ENCODE measurements at regions not wholly inside any gene's neighbourhood (a gene's known extent, or its start where the extent isn't known, plus 50 kb on each side); places are given as distances from the start of the nearest gene placed in this dataset.

GRCh38 chr9:20284601-20285289, 337.6 kb downstream of the MLLT3 start:
- TF ChIP-seq, protein P1, sequence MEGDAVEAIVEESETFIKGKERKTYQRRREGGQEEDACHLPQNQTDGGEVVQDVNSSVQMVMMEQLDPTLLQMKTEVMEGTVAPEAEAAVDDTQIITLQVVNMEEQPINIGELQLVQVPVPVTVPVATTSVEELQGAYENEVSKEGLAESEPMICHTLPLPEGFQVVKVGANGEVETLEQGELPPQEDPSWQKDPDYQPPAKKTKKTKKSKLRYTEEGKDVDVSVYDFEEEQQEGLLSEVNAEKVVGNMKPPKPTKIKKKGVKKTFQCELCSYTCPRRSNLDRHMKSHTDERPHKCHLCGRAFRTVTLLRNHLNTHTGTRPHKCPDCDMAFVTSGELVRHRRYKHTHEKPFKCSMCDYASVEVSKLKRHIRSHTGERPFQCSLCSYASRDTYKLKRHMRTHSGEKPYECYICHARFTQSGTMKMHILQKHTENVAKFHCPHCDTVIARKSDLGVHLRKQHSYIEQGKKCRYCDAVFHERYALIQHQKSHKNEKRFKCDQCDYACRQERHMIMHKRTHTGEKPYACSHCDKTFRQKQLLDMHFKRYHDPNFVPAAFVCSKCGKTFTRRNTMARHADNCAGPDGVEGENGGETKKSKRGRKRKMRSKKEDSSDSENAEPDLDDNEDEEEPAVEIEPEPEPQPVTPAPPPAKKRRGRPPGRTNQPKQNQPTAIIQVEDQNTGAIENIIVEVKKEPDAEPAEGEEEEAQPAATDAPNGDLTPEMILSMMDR (IDR thresholded peaks at IDR 0.05; ENCODE audit: low read depth, low read length) = no peak
- TF ChIP-seq MAX (IDR thresholded peaks at IDR 0.05; ENCODE audit: low read depth, low read length) (no peak), MYC (IDR thresholded peaks at IDR 0.05; ENCODE audit: low read depth, low read length) (no peak)
- H3K4me3 ChIP-seq (ENCODE audit: low read depth, low read length) = no peak overlapping the region
- DNase-seq (ENCODE audit: low read depth) = no peak

DNA sequence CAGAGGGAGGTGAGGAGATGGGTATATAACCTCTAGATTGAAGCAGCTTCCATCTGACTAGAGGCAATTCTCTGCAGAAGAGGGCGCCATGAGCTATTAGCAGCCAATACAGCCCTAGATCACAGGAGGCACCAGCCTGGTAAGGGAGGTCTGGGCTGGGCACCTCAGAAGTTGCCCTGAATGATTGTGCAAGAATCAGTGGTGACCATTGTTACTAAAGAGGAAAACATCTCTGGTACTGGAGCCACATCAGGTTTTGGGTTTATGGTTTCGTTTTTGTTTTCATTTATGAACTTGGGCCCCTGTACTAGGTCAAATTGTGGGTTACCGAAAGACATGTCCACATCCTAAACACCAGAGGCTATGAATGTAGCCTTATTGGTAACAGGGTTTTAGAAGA, 342.0 kb downstream of the MLLT3 start:
- peak; percentile 22 for DNase-seq (ENCODE audit: low read depth)
- TF ChIP-seq, protein P1 (IDR thresholded peaks at IDR 0.05; ENCODE audit: low read depth, low read length) = peak; percentile 5
- no peak for TF ChIP-seq MAX (IDR thresholded peaks at IDR 0.05; ENCODE audit: low read depth, low read length)
- H3K4me3 ChIP-seq (ENCODE audit: low read depth, low read length) = no peak overlapping the region

DNA sequence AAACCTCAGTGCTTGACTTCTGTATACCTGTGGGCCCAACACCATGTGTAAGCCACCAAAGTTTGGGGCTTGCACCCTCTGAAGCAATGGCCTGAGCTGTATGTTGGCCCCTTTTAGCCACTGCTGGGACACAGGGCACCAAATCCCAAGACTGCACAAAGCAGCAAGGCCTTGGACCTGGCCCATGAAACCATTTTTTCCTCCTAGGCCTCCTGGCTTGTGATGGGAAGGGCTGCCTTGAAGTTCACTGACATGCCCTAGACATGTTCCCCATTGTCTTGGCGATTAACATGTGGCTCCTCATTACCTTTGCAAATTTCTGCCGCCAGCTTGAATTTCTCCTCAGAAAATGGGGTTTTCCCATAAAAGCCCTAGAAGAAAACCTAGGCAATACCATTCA, 345.5 kb downstream of the MLLT3 start:
- H3K4me3 ChIP-seq (ENCODE audit: low read depth, low read length) = no peak overlapping the region
- no peak for DNase-seq (ENCODE audit: low read depth)
- TF ChIP-seq POLR2A (IDR thresholded peaks at IDR 0.05; ENCODE audit: extremely low read depth, insufficient read length) = no peak
- no peak for TF ChIP-seq MAX (IDR thresholded peaks at IDR 0.05; ENCODE audit: low read depth, low read length)
- TF ChIP-seq, protein P1 (IDR thresholded peaks at IDR 0.05; ENCODE audit: low read depth, low read length) = no peak
- TF ChIP-seq MYC (IDR thresholded peaks at IDR 0.05; ENCODE audit: low read depth, low read length) = no peak

- TF ChIP-seq MYC (IDR thresholded peaks at IDR 0.05; ENCODE audit: low read depth, low read length) (no peak), MAX (IDR thresholded peaks at IDR 0.05; ENCODE audit: low read depth, low read length) (no peak), POLR2A (IDR thresholded peaks at IDR 0.05; ENCODE audit: extremely low read depth, insufficient read length) (no peak)
- TF ChIP-seq, protein P1 (IDR thresholded peaks at IDR 0.05; ENCODE audit: low read depth, low read length) = no peak
- no peak overlapping the region for H3K4me3 ChIP-seq (ENCODE audit: low read depth, low read length)
- no peak for DNase-seq (ENCODE audit: low read depth)
Observed at GRCh38 chr9:20271723-20272122, 350.6 kb downstream of the MLLT3 start.

GRCh38 chr9:20271096-20271495, 351.2 kb downstream of the MLLT3 start:
- no peak for TF ChIP-seq MYC (IDR thresholded peaks at IDR 0.05; ENCODE audit: low read depth, low read length)
- TF ChIP-seq POLR2A (IDR thresholded peaks at IDR 0.05; ENCODE audit: extremely low read depth, insufficient read length) = no peak
- TF ChIP-seq, protein P1 (IDR thresholded peaks at IDR 0.05; ENCODE audit: low read depth, low read length) = no peak
- TF ChIP-seq MAX (IDR thresholded peaks at IDR 0.05; ENCODE audit: low read depth, low read length) = no peak
- H3K4me3 ChIP-seq (ENCODE audit: low read depth, low read length) = no peak overlapping the region
- no peak for DNase-seq (ENCODE audit: low read depth)
